Endothelial cell (in vitro differentiated cells): ENCODE measurements at regions not wholly inside any gene's neighbourhood (a gene's known extent, or its start where the extent isn't known, plus 50 kb on each side); places are given as distances from the start of the nearest gene placed in this dataset.

Experiments used
- DNase-seq: peaks from one replicate; pipeline ENCODE4 v3.0.0; 2021; ENCODE audit warnings: low spot score
- H3K27ac Mint-ChIP-seq: one replicate; pipeline ENCODE4 v1.8.0; 2021; ENCODE audit warnings: mixed read lengths, inconsistent platforms; ENCODE audit not compliant: unreplicated experiment
- H3K27me3 Mint-ChIP-seq: one replicate; pipeline ENCODE4 v1.8.0; 2021; ENCODE audit warnings: mild to moderate bottlenecking, moderate library complexity, mixed read lengths, inconsistent platforms; ENCODE audit not compliant: unreplicated experiment
- H3K36me3 Mint-ChIP-seq: one replicate; pipeline ENCODE4 v1.8.0; 2021; ENCODE audit warnings: mild to moderate bottlenecking, low read depth, mixed read lengths, inconsistent platforms; ENCODE audit not compliant: unreplicated experiment
- H3K4me1 Mint-ChIP-seq: one replicate; pipeline ENCODE4 v1.8.0; 2021; ENCODE audit warnings: mild to moderate bottlenecking, mixed read lengths, inconsistent platforms; ENCODE audit not compliant: unreplicated experiment
- H3K4me3 Mint-ChIP-seq: one replicate; pipeline ENCODE4 v1.8.0; 2021; ENCODE audit warnings: mild to moderate bottlenecking, mixed read lengths, inconsistent platforms; ENCODE audit not compliant: unreplicated experiment
- H3K9me3 Mint-ChIP-seq: one replicate; pipeline ENCODE4 v1.8.0; 2021; ENCODE audit warnings: mixed read lengths, inconsistent platforms; ENCODE audit not compliant: unreplicated experiment
- CTCF ChIP-seq: fragments of 200-600 bp; sonication (generic); IDR thresholded peaks from one replicate; pipeline ENCODE4 v1.5.0; 2021; ENCODE audit warnings: antibody characterized with exemption; ENCODE audit not compliant: unreplicated experiment

GRCh38 chr6:19377722-19378121 is 459.4 kb upstream of the ID4 start:
- Mint-ChIP-seq H3K4me1 (no peaks in the 10 kb centered on the region), H3K9me3 (no peaks in the 10 kb centered on the region), H3K4me3 (no peak overlapping the region), H3K27me3 (peaks cover 2% of the 10 kb centered on the region), H3K36me3 (no peaks in the 10 kb centered on the region), H3K27ac (no peak overlapping the region)
- no peak for TF ChIP-seq CTCF
- no peak for DNase-seq

- H3K4me1 Mint-ChIP-seq: no peaks in the 10 kb centered on the region
- peaks cover 2% of the 10 kb centered on the region for H3K27me3 Mint-ChIP-seq
- no peak overlapping the region for H3K4me3 Mint-ChIP-seq
- H3K9me3 Mint-ChIP-seq: no peaks in the 10 kb centered on the region
- DNase-seq: no peak
- TF ChIP-seq CTCF: no peak
- H3K27ac Mint-ChIP-seq: no peak overlapping the region
- no peaks in the 10 kb centered on the region for H3K36me3 Mint-ChIP-seq
Observed at GRCh38 chr6:19380293-19380692, 456.9 kb upstream of the ID4 start.

GRCh38 chr6:19382676-19383075 is 454.5 kb upstream of the ID4 start:
- H3K27me3 Mint-ChIP-seq: no peaks in the 10 kb centered on the region
- no peak overlapping the region for H3K27ac Mint-ChIP-seq
- TF ChIP-seq CTCF: no peak
- H3K4me3 Mint-ChIP-seq: no peak overlapping the region
- H3K9me3 Mint-ChIP-seq: no peaks in the 10 kb centered on the region
- no peaks in the 10 kb centered on the region for H3K4me1 Mint-ChIP-seq
- H3K36me3 Mint-ChIP-seq: no peaks in the 10 kb centered on the region
- DNase-seq: no peak

GRCh38 chr6:19391926-19392325 is 445.2 kb upstream of the ID4 start:
- TF ChIP-seq CTCF: no peak
- Mint-ChIP-seq H3K4me3 (no peak overlapping the region), H3K27me3 (no peaks in the 10 kb centered on the region), H3K36me3 (no peaks in the 10 kb centered on the region), H3K4me1 (no peaks in the 10 kb centered on the region), H3K27ac (no peak overlapping the region), H3K9me3 (no peaks in the 10 kb centered on the region)
- no peak for DNase-seq

GRCh38 chr6:19394051-19394450 is 443.1 kb upstream of the ID4 start:
- Mint-ChIP-seq H3K27ac (no peak overlapping the region), H3K4me3 (no peak overlapping the region), H3K9me3 (no peaks in the 10 kb centered on the region), H3K27me3 (no peaks in the 10 kb centered on the region), H3K4me1 (no peaks in the 10 kb centered on the region), H3K36me3 (no peaks in the 10 kb centered on the region)
- no peak for DNase-seq
- no peak for TF ChIP-seq CTCF
